Hepatocyte (in vitro differentiated cells): ENCODE measurements at regions not wholly inside any gene's neighbourhood (a gene's known extent, or its start where the extent isn't known, plus 50 kb on each side); places are given as distances from the start of the nearest gene placed in this dataset.

ENCODE experiments used
- EZH2 ChIP-seq: fragments of 200-600 bp; sonication (generic); IDR thresholded peaks from 2 replicates; pipeline ENCODE4 v1.6.1; 2016; ENCODE audit warnings: antibody characterized with exemption, mild to moderate bottlenecking, borderline replicate concordance
- TF ChIP-seq, protein P1 (sequence below): fragments of 200-600 bp; sonication (generic); IDR thresholded peaks from 2 replicates; pipeline ENCODE4 v1.5.1; 2016; ENCODE audit warnings: antibody characterized with exemption, mild to moderate bottlenecking; ENCODE audit not compliant: poor library complexity

DNA sequence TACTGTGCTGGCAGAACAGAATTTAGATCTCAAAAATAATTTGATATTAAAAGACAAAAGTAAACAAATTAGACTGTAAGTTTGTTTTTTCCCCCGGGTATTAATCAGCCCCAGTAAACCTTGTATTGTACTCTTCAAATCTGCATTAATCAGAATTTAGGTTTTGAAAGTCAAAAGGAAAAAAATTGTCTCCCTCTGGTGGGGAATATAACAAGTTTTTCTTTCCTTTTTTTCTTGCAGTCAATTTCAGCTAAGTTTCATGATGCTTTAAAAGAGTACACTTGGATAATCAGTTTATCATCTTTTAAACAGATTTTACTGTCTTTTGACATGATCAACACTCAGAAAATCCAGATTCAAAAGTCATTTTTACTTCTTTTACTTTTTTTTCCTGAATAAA is 134.5 kb upstream of the PKN2 start:
- TF ChIP-seq, protein P1, sequence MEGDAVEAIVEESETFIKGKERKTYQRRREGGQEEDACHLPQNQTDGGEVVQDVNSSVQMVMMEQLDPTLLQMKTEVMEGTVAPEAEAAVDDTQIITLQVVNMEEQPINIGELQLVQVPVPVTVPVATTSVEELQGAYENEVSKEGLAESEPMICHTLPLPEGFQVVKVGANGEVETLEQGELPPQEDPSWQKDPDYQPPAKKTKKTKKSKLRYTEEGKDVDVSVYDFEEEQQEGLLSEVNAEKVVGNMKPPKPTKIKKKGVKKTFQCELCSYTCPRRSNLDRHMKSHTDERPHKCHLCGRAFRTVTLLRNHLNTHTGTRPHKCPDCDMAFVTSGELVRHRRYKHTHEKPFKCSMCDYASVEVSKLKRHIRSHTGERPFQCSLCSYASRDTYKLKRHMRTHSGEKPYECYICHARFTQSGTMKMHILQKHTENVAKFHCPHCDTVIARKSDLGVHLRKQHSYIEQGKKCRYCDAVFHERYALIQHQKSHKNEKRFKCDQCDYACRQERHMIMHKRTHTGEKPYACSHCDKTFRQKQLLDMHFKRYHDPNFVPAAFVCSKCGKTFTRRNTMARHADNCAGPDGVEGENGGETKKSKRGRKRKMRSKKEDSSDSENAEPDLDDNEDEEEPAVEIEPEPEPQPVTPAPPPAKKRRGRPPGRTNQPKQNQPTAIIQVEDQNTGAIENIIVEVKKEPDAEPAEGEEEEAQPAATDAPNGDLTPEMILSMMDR, result peak; percentile 55
- no peak for TF ChIP-seq EZH2
